ENCODE measurements at regions not wholly inside any gene's neighbourhood (a gene's known extent, or its start where the extent isn't known, plus 50 kb on each side); places are given as distances from the start of the nearest gene placed in this dataset.

DNA sequence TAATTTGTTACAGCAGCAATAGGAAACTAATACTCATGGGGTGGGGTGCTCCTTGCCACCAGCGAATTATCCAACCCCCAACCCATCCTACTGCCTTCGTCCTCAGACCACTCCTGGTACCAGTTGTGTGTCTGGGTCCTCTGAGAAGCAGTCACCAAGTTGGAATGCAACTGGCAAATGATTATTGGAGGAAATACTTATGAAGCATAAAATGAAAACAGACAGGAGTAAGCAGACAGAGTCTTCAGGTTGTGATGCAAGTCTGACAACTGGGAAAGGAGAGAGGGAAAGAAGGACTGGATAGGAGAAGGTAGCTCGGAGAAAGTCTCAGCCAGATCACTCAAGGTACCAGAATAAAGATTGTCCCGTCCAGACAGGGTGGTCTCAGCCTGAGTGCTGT, 181.1 kb upstream of the ARID2 start:
- no peak for DNase-seq (ENCODE audit: extremely low read depth in 1 of 2, low read depth in 1 of 2)

DNA sequence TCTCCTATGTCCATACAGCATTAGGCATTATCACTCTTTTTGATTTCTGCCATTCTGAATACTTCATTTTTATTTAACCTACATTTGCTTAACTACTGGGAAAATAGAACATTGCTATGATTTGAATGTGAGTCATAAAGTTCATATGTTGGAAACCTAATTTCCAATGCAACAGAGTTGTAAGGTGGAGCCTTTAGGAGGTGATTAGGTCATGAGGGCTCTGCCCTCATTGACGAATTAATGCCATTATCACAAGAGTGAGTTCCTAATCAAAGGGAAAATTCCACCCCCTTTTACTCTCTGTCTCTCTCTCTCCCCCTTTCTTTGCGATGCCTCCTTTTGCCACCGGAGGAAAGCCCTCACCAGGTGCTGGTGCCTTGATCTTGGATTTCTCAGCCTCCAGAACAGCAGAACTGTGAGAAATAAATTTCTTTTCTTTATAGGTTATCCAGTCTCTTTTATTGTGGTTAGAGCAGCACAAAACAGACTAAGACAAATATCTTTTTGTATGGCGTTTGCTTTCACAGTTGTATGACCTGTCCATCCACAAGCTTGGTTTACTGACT, 180.1 kb upstream of the ARID2 start:
- DNase-seq (ENCODE audit: extremely low read depth in 1 of 2, low read depth in 1 of 2): no peak

DNA sequence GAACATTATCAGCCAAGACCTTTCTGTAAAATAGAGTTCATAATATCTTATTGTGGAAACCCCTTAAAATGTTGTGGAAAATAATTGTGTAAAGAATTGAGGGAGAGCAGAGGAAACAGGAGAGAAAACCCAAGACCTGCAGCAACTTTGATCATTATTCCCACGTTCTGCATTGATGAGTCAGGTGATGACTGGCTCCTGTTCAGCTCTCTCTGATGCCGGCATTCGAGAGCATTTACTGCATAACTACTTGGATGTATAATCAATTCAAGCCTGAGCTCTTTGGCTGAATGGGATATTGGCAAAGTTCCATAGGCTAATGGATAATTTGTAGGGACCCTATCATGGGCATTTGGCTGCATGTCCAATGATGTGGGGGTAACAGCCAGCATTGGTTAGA, 176.3 kb upstream of the ARID2 start:
- DNase-seq (ENCODE audit: extremely low read depth in 1 of 2, low read depth in 1 of 2): no peak

DNA sequence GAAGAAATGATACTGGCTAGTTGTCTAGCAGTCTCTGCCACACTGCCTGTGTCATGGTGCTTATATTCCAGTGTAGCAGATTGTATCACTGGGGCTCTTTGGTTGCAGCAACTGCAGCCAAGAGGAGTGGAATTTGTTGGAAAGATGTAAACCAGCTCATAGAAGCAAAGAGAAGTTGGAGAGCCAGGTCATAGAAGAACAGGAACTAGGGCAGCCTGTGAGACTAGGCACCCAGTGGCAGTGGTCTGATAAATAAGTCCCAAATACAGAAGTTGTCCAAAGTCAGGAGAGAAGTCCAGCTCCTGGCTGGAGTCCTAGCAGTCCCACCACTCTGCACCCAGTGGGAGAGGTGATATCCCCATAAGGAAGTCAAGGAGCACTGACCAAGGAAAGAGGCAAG, 172.5 kb upstream of the ARID2 start:
- no peak for DNase-seq (ENCODE audit: extremely low read depth in 1 of 2, low read depth in 1 of 2)

DNA sequence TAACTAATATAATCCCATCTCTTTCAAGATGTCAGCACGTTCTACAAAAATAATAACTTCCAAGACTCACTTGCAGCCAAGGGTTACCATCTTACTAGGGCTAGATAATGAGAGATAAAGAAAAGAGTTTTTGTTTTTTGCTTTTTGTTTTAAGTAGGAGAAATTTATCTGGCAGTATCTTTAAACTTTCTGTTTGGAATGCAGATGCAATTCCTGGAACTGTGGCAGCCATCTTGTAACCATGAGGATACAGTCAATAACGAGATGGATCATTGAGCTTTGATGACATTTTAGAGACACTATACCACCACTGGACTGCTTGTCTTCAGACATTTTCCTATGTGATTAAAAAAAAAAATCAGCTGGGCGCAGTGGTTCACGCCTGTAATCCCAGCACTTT, 171.2 kb upstream of the ARID2 start:
- DNase-seq (ENCODE audit: extremely low read depth in 1 of 2, low read depth in 1 of 2): no peak

DNA sequence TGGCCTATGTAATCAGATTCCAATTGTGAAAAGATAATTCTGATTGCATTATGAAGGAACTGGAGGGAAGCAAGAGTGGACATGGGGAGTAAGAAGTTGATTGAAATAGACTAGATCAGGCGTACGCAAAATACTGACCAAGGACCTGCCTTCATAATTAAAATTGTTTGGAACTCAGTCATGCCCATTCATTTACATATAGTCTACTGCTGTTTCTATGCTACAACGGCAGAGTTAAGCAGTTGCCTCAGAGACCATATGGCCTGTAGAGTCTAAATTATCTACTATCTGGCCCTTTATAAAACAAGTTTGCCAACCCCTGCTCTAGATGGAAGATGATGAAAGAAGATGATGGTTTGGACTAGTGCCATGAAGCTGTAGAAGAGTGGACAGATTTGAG, 170.0 kb upstream of the ARID2 start:
- DNase-seq (ENCODE audit: extremely low read depth in 1 of 2, low read depth in 1 of 2): no peak

DNA sequence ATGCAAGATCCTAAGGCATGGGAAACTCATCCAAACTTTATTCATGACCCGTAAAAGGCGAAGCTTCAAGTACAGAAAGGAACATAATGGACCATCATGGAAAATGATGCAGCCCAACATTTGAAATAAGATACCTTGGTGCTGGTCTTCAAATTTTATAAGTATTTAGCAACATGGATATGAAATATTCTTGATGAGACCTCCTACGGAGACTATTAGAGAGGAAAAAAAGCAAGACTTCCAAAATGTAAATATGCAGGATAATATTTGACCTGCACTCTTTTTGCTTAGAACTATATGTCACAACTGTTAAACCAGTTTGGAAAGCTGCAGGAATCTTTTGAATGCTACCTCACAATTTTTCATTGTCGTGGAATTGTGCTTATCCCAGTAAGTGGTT, 168.8 kb upstream of the ARID2 start:
- DNase-seq (ENCODE audit: extremely low read depth in 1 of 2, low read depth in 1 of 2): no peak

DNA sequence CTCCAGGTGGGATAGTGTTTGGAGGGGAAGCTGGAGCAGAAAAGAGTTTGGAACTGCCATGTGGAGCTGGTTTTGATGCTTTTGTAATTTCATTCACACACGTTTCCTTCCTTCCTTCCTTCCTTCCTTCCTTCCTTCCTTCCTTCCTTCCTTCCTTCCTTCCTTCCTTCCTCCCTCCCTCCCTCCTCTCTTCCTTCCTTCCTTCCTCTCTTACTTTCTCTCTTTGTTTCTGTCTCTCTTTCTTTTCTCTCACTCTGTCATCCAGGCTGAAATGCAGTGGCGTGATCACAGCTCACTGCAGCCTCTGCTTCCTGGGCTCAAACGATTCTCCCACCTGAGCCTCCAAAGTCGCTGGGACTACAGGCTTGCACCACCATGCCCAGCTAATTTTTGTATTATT, 168.0 kb upstream of the ARID2 start:
- DNase-seq (ENCODE audit: extremely low read depth in 1 of 2, low read depth in 1 of 2): no peak

DNA sequence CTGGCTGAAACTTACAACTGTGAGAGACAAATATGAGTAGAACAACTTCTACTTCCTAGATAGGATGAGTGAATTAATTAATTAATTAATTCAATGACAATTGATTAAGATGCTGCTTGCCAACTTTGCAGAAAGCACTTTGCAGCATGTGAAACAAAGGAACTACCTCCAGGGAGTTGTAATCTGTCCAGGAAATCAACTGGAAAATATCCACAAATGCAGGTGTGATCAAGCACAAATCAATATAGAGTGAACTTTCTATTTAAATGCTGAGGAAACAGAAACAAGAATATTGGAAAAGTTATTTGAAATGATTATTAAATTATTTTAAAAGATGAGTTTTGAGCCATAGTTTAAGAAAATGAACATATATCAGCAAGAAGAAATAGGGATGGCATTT, 163.9 kb upstream of the ARID2 start:
- no peak for DNase-seq (ENCODE audit: extremely low read depth in 1 of 2, low read depth in 1 of 2)

DNA sequence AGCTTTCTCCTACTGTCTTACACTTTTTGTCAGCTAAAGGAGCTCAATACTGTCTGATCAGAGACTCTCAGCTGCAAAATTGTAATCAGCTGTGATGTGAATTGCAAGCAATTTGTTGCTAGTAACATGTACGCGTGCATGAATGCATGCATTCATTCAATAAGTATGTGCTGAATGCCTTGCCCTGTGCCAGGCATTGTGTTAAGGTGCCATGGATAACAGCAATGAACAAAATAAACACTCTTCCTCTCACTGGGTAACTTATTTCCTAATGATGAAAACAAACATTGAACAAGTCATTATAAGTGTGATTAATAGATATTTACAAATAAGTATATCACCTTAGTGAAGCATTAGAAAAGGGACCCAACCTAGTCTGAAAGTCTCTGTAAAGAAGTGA, 163.2 kb upstream of the ARID2 start:
- no peak for DNase-seq (ENCODE audit: extremely low read depth in 1 of 2, low read depth in 1 of 2)

DNA sequence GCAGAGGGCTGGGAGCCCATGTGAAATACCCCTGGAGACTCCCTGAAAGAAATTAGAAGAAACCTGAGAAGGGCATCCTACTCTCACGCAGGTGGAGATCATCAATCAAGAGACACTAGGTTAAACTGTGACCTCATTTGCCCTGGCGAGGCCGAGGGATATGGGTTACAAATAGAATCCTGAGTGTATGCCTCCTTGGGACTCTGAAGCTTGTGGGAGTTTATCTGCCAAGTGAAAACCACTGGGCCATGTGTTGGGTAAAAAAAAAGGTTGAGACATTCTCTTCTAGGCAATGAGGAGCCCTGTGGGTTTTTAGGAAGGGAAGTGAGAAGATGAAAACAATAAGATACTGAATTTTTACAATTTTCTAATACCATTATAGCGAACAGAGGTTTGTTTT, 160.7 kb upstream of the ARID2 start:
- DNase-seq (ENCODE audit: extremely low read depth in 1 of 2, low read depth in 1 of 2): no peak

DNA sequence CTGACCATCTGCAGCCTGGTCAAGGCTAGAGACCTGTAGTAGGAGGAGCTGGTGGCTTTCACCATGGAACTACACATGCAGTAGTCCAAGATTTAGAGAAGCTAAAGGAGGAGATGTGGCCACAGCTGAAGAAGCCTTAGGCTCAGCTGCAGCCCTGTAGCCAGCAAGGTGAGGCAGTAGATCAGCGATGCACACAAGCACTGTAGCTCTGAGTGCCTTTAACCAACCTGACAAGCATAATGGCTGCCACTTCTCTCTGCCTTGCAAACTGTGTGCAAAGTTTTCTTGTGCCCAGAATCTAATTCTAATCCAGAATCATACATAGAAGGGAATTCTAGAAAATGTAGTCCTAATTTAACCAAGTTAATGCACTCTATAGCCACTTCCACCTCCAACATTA, 159.0 kb upstream of the ARID2 start:
- no peak for DNase-seq (ENCODE audit: extremely low read depth in 1 of 2, low read depth in 1 of 2)

DNA sequence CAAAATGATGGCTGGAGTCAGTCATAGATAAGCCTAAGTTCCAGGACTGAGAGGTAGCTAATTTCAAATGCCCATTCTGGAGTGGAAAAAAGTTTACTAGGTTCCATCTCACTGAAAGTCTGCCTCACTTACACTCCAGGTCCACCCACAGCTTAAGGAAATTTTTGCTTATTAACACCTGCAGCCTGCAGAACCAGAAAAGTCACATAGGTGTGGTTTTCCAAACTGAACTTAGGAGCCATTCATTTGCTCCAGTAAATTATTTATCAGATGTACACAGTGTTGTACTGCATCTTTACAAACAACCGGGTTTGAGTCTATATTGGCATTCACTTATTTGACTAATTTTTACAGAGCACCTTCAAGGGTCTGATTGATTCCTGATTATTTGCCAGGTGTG, 157.4 kb upstream of the ARID2 start:
- no peak for DNase-seq (ENCODE audit: extremely low read depth in 1 of 2, low read depth in 1 of 2)

DNA sequence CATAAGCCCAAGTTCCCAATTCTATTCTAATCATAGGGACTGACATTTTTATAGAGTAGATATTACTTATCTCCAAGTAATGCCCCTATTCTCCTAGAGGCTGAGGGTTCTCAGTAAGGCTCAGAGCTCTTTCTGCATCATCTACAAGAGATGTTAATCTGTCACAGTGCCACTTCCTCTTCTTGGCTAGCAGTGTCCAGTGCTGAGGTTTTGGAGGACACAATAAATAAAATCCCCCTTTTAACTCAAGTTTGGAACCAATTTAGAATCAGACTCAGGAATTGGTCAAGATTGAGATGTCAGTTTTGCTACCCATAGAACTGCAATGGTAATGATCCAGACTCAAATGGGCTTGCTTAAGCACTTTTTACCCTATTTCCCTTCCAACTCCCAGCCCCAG, 154.1 kb upstream of the ARID2 start:
- DNase-seq (ENCODE audit: extremely low read depth in 1 of 2, low read depth in 1 of 2): no peak

DNA sequence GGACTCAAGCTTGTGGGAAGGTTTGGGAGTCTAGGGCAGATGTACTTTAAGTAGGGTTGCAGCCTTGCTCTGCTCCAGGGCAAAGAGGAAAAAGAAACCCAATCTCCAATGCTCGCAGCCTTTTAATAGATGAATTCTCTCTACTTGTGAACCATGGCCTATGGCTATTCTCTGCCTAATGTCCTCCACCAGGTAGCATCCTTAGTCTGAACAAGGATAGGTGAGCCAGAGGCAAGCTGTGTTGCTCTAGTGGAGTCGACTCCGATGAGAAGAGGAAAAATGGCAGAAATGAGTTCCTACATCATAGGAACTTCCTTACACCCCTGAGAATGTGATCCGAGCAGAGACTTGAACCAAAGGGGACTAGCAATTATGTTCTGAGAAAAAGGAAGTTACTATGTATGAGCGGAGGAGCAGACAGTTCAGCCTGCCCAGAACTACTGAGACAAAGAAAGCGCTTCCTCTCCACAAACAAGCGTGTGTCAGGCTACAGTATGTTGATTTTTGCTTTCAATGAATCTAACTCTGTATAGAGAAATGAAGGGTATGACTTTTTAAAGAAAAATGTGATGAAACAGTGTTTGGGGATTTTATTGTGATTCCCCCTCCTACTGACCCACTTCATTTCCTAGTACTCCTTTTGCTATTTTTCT, 153.6 kb upstream of the ARID2 start:
- DNase-seq (ENCODE audit: extremely low read depth in 1 of 2, low read depth in 1 of 2): no peak

DNA sequence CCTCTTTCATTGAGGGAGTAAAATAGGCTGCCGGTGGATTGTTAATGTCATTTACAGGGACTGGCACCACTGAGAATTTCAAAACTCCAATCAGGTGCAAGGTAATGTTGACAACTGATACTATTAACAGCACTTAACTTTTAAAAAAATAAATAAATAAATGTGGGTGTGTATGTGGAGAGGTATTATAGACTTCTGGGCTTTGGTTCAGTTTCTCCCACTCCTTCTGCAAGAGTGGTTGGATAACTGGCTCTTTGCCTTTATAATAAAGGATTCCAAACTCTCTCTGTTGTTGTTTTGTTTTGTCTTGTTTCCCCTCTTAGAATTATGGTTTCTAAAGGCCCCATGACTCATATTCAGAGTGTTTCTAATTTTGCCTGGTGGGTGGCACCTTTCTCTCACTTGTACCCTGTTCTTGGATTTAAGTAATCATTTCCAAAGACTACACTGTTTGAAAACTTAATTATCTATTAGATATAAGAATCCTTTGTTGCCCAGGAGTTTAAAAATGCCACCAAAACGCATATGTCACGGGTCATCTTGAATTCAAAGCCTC, 151.6 kb upstream of the ARID2 start:
- no peak for DNase-seq (ENCODE audit: extremely low read depth in 1 of 2, low read depth in 1 of 2)

DNA sequence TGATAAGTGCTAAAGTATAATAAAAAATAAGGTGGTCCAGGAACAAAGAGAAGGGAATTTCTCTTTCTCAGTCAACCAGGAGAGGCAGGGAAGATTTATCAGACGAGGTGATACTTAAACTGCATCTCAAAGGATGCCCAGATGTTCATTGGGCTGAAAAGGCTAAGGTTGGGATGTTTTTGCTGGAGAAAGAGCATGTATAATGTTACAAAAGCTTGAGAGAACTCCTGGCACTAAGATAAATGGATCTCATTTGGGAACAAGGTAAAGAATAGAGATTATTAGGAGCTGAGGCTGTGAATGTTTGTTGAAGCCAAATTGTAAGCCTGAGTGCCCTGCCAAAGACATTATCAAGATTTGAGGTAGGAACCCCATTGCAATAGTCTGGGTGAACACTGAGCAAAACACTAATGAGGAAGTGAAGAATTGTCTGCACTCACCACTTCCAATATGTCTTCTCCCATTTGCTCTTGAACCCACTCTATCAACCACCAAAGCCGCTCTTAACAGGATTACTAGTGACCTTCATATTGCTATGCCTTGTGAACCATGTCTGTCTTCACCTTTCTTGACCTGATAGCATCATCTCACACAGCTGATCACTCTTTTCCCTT, 149.0 kb upstream of the ARID2 start:
- DNase-seq (ENCODE audit: extremely low read depth in 1 of 2, low read depth in 1 of 2): no peak

DNA sequence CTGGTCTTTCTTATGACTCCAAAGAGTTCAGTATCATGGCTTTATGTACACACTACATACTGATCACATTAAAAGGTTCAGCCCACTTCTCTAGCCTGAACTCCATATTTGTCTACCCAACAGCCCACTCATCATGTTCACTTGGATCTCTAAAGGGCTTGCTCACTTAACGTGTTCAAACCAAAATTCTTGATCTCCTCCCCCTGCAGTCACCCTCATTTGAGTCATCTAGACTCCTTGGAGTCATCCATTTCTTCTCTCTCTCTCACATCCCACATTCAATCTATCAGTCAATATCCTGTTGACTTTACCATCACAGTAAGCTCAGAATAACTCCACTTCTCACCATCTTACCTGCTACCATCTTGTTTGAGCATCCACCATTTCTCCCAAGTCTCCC, 148.4 kb upstream of the ARID2 start:
- no peak for DNase-seq (ENCODE audit: extremely low read depth in 1 of 2, low read depth in 1 of 2)

DNA sequence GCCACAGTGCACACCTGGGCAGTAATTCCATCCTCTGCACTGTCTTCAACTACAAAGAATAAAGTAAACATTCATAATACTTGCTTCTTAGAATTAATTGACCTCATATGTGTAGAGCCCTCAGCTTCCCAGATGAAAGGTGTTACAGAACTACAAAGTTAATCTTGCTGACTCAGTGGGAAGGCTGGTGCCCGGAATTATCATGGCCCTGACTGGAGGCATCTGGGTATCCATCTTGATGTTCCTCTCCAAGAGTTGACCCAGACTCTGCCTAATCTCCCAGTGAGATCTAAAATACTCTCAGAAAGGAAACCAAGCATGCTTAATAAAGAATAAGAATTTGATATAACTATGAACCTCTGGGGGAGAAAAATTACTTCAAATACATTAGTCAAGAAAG, 147.0 kb upstream of the ARID2 start:
- DNase-seq (ENCODE audit: extremely low read depth in 1 of 2, low read depth in 1 of 2): no peak

DNA sequence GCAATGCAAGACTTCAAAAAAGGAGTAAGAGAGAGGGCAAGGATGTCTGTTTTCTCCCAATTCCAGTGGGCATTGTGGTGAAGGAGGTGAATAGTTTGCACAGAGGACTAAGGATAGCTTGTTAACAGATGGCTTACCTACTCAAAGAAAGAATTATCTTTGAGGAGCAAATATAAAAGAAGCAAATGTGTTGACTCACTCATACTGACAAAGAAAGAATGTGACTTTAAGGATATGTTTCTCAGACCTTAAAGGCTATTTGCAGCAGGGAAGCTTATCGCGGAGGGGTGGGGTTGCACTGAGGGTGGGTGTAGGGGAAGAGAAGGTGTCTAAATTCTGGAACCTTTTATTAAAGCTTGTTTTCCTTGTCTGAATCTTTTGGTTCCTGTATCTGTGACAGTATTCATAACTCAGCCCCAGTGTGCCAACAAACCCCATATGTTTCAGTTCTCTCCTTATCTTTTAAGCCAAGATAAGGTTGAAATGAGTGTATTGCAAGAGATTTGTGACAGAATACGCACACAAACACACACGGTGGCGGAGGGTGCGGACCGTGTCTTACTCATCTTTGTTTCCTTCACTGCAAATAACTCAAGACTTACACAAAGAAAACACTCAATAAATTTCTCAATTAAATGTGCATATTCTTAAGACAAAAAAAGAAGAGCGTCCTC, 146.4 kb upstream of the ARID2 start:
- DNase-seq (ENCODE audit: extremely low read depth in 1 of 2, low read depth in 1 of 2): no peak

DNA sequence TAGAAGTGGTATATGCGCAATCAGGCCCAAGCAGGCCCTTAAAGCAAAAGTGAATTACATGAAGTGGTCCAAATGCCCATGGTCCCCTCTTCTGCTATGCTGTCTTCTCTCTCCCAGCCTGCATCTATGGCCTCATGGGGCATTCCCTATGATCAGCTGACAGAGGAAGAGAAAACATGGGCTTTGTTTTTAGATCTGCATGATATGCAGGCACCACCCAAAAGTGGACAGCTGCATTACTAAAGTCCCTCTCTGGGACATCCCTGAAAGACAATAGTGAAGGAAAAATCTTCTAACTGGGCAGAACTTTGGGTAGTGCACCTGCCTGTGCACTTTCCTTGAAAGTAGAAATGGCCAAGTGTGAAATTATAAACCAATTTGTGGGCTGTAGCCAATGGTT, 145.2 kb upstream of the ARID2 start:
- no peak for DNase-seq (ENCODE audit: extremely low read depth in 1 of 2, low read depth in 1 of 2)
